ENCODE measurements at regions not wholly inside any gene's neighbourhood (a gene's known extent, or its start where the extent isn't known, plus 50 kb on each side); places are given as distances from the start of the nearest gene placed in this dataset.

GRCh38 chr2:111708476-111709180 lies 175.4 kb downstream of the ANAPC1 start:
- TF ChIP-seq CTCF (conservative IDR thresholded peaks at IDR 0.05 in 1 of 2, IDR thresholded peaks at IDR 0.05 in 1 of 2; ENCODE audit: extremely low read depth in 1 of 2, insufficient read depth in 1 of 2, low read depth in 1 of 2, low read length in 2 of 2), result no peak
- TF ChIP-seq EZH2 (IDR thresholded peaks at IDR 0.05; ENCODE audit: borderline replicate concordance, low read length), result no peak

All from mammary epithelial cell (primary cell).